ENCODE measurements at regions not wholly inside any gene's neighbourhood (a gene's known extent, or its start where the extent isn't known, plus 50 kb on each side); places are given as distances from the start of the nearest gene placed in this dataset.
A peak's percentile ranks its signal among the peaks of the same experiment; 100 is the strongest.

DNA sequence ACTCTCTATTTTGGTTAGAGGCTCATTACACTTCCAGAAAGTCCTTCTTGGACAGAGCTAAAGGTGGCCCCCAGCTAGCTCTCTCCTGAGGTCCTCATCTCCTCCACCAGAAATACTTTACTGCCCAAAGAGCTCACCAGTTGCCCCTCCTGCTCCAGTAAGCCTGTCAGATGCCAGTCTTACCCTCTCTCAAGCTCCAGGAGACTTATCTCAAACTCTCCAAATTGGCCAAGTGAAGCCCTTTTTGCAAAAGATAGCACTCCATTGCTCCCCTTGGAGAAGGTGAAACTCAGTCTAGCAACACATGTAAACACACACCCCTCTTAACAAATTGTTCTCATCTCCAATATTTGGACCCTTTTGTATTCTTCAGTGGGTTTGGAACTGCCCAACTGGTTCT, 128.5 kb downstream of the ZNF330 start:
- Histone ChIP-seq H3K36me3 (no peaks in the 10 kb centered on the region), H3K9me3 (no peaks in the 10 kb centered on the region), H3K27ac (no peak overlapping the region), H3K4me3 (no peak overlapping the region), H3K4me1 (peaks cover 0 to 3% (median 0%) of the 10 kb centered on the region in 3 donors), H3K27me3 (no peaks in the 10 kb centered on the region)
- no peak for TF ChIP-seq EP300 (IDR thresholded peaks at IDR 0.05)
- no peak for TF ChIP-seq POLR2A (IDR thresholded peaks at IDR 0.05)
- TF ChIP-seq POLR2AphosphoS5 (IDR thresholded peaks at IDR 0.05) = no peak
- no peak for TF ChIP-seq CTCF (IDR thresholded peaks at IDR 0.05)
- ATAC-seq = no peak

DNA sequence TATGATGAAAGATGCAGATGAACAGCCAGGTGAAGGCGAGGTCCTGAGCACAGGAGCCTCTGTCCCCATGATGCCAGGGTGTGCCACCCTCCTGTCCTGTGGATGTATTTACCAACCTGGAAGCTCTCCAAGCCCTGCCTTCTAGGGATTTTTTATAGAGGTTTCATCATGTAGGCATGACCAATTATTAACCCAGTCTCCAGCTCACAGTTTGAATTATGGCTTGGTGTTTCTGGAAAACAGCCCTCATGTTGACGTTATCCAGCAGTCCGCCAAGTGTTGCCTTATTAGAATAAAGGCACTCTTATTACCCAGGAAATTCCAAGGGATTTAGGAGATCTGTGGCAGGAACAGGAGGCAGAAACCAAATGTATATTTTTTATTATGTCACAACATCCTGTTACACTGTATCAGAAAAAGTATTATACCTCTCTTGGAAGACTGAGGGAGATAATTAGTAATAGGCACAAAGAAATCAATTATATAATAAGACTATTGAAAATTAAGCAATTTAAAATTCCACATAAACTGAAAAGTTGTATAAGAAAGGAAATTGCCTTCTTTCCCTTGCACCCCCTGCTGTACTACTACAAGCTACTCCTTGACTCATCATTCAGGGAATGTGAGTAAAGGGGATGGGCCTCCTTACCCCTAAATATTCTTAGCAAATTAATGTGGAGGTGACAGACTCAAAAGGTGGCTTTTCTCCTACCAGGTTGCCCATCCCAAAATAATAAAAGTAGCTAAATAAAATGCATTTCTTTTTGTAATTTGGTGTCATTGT, 129.6 kb downstream of the ZNF330 start:
- Histone ChIP-seq H3K36me3 (no peaks in the 10 kb centered on the region), H3K27ac (no peak overlapping the region), H3K4me1 (peaks cover 0 to 3% (median 0%) of the 10 kb centered on the region in 3 donors), H3K27me3 (no peaks in the 10 kb centered on the region), H3K9me3 (no peaks in the 10 kb centered on the region), H3K4me3 (no peak overlapping the region)
- TF ChIP-seq CTCF (IDR thresholded peaks at IDR 0.05) (no peak), POLR2A (IDR thresholded peaks at IDR 0.05) (no peak), POLR2AphosphoS5 (IDR thresholded peaks at IDR 0.05) (peak; percentile 87)
- peak; percentile 36 for ATAC-seq
- WGBS, 2 donors (ENCODE audit: low coverage in 1 of 2) = 35 to 100% methylated on average over 1 to 2 of the region's 3 CpGs

GRCh38 chr4:141352331-141352730, 131.6 kb downstream of the ZNF330 start:
- H3K27ac ChIP-seq = no peak overlapping the region
- no peak for ATAC-seq
- 88 to 90% methylated on average over 1 to 2 of the region's 2 CpGs for WGBS, 2 donors (ENCODE audit: low coverage in 1 of 2)

DNA sequence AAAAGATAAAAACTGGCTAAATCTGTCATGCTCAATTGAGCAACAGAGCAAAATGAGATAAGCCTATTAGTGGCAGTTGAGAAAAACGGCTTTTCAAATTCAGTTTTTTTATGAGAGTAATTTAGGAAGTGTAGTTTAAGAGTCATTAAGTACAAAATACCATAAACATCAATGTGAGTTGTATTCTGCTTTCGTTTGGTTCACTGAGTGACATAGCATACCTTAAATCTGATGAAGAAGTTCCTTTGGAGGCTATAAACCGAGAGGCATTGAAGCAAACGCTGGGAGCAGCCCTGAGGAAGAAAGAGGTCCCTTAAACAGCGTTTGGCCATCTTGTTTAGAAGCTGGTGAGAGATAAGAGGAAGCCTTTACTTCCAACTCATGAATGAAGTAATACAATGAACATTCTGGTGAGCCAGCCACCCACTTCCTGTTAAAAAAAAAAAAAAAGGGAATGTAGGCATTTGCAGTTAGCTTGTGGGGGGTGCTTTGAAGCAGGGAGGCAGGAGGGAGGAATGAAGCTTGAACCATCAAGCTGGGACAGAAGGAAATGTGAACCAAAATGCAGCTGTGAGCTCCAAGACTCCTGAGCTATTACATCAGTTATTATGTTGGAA, 132.3 kb downstream of the ZNF330 start:
- Histone ChIP-seq H3K4me3 (no peak overlapping the region), H3K27me3 (no peaks in the 10 kb centered on the region), H3K27ac (no peak overlapping the region), H3K9me3 (no peaks in the 10 kb centered on the region), H3K4me1 (no peaks in the 10 kb centered on the region), H3K36me3 (no peaks in the 10 kb centered on the region)
- TF ChIP-seq CTCF (IDR thresholded peaks at IDR 0.05) (no peak), POLR2A (IDR thresholded peaks at IDR 0.05) (no peak), POLR2AphosphoS5 (IDR thresholded peaks at IDR 0.05) (no peak), EP300 (IDR thresholded peaks at IDR 0.05) (no peak)
- WGBS, 2 donors (ENCODE audit: low coverage in 1 of 2) = 44 to 63% methylated on average over 5 of the region's 5 CpGs
- no peak for ATAC-seq

More at GRCh38 chr4:141352331-141352730, 131.6 kb downstream of the ZNF330 start:
- Histone ChIP-seq H3K4me1 (no peaks in the 10 kb centered on the region), H3K4me3 (no peak overlapping the region), H3K27me3 (no peaks in the 10 kb centered on the region), H3K9me3 (no peaks in the 10 kb centered on the region), H3K36me3 (no peaks in the 10 kb centered on the region)
- no peak for TF ChIP-seq EP300 (IDR thresholded peaks at IDR 0.05)
- no peak for TF ChIP-seq POLR2AphosphoS5 (IDR thresholded peaks at IDR 0.05)
- no peak for TF ChIP-seq POLR2A (IDR thresholded peaks at IDR 0.05)
- no peak for TF ChIP-seq CTCF (IDR thresholded peaks at IDR 0.05)

Data from gastroesophageal sphincter (tissue), 4 donors.